ENCODE measurements at regions not wholly inside any gene's neighbourhood (a gene's known extent, or its start where the extent isn't known, plus 50 kb on each side); places are given as distances from the start of the nearest gene placed in this dataset.

- no peaks in the 10 kb centered on the region for H3K36me3 ChIP-seq (ENCODE audit: control insufficient read depth, insufficient read depth, low read length)
- no peak for DNase-seq (ENCODE audit: low read depth)
- H3K4me3 ChIP-seq (ENCODE audit: low read depth, low read length): no peak overlapping the region
- TF ChIP-seq, protein P1, sequence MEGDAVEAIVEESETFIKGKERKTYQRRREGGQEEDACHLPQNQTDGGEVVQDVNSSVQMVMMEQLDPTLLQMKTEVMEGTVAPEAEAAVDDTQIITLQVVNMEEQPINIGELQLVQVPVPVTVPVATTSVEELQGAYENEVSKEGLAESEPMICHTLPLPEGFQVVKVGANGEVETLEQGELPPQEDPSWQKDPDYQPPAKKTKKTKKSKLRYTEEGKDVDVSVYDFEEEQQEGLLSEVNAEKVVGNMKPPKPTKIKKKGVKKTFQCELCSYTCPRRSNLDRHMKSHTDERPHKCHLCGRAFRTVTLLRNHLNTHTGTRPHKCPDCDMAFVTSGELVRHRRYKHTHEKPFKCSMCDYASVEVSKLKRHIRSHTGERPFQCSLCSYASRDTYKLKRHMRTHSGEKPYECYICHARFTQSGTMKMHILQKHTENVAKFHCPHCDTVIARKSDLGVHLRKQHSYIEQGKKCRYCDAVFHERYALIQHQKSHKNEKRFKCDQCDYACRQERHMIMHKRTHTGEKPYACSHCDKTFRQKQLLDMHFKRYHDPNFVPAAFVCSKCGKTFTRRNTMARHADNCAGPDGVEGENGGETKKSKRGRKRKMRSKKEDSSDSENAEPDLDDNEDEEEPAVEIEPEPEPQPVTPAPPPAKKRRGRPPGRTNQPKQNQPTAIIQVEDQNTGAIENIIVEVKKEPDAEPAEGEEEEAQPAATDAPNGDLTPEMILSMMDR (IDR thresholded peaks at IDR 0.05; ENCODE audit: insufficient read depth, low read length, poor library complexity, severe bottlenecking): no peak
- no peaks in the 10 kb centered on the region for H3K27me3 ChIP-seq (ENCODE audit: control insufficient read depth, insufficient read depth, low read length)
Observed at GRCh38 chr1:177385760-177386698, 215.3 kb downstream of the BRINP2 start.

GRCh38 chr1:177384461-177384860 lies 213.7 kb downstream of the BRINP2 start:
- H3K27me3 ChIP-seq (ENCODE audit: control insufficient read depth, insufficient read depth, low read length): no peaks in the 10 kb centered on the region
- TF ChIP-seq, protein P1 (IDR thresholded peaks at IDR 0.05; ENCODE audit: insufficient read depth, low read length, poor library complexity, severe bottlenecking): no peak
- no peak for DNase-seq (ENCODE audit: low read depth)
- no peak overlapping the region for H3K4me3 ChIP-seq (ENCODE audit: low read depth, low read length)
- H3K36me3 ChIP-seq (ENCODE audit: control insufficient read depth, insufficient read depth, low read length): no peaks in the 10 kb centered on the region

DNA sequence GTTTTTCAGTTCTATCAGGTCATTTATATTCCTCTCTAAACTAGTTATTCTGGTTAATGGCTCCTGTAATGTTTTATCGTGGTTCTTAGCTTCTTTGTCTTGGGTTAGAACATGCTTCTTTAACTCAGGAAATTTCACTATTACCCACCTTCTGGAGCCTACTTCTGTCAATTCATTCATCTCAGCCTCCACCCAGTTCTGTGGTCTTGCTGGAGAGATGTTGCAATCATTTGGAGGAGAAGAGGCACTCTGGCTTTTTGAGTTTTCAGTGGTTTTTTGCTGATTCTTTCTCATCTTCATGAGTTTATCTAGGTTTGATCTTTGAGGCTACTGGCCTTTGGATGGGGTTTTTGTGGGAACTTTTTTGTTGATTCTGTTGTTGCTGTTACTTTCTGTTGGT lies 213.0 kb downstream of the BRINP2 start:
- Histone ChIP-seq H3K27me3 (ENCODE audit: control insufficient read depth, insufficient read depth, low read length) (no peaks in the 10 kb centered on the region), H3K36me3 (ENCODE audit: control insufficient read depth, insufficient read depth, low read length) (no peaks in the 10 kb centered on the region), H3K4me3 (ENCODE audit: low read depth, low read length) (no peak overlapping the region)
- DNase-seq (ENCODE audit: low read depth): no peak
- TF ChIP-seq, protein P1 (IDR thresholded peaks at IDR 0.05; ENCODE audit: insufficient read depth, low read length, poor library complexity, severe bottlenecking): no peak

DNA sequence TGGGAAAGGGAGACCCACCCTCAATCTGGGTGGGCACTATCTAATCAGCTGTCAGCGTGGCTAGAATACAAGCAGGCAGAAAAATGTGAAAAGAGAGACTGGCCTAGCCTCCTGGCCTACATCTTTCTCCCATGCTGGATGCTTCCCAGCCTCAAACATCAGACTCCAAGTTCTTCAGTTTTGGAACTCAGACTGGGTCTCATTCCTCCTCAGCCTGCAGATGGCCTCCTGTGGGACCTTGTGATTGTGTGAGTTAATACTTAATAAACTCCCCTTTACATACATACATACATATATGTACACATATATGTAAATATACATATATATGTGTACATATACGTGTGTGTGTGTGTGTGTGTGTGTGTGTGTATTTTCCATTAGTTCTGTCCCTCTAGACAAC lies 207.1 kb downstream of the BRINP2 start:
- H3K36me3 ChIP-seq (ENCODE audit: control insufficient read depth, insufficient read depth, low read length): no peaks in the 10 kb centered on the region
- TF ChIP-seq, protein P1 (IDR thresholded peaks at IDR 0.05; ENCODE audit: insufficient read depth, low read length, poor library complexity, severe bottlenecking): no peak
- no peak overlapping the region for H3K4me3 ChIP-seq (ENCODE audit: low read depth, low read length)
- no peaks in the 10 kb centered on the region for H3K27me3 ChIP-seq (ENCODE audit: control insufficient read depth, insufficient read depth, low read length)
- DNase-seq (ENCODE audit: low read depth): no peak

DNA sequence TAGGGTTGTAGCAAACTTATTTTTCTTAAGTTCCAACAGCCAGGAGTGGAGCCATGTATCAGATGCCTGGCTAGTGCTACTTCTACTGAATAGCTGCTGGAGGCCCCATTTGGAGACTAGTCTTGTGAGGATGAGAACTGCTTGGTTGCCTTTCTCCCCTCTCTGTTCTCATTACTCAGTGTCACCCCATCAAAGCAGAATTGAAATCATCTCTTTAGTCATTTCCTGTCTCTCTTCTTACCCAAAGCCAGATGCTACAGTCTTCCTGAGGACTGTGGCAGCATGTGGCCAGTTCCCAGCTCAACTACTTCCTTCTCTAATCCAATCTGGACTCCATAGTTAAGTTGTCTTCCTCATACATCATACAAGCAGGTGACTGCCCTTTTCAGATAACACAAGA lies 197.5 kb downstream of the BRINP2 start:
- Histone ChIP-seq H3K4me3 (ENCODE audit: low read depth, low read length) (no peak overlapping the region), H3K27me3 (ENCODE audit: control insufficient read depth, insufficient read depth, low read length) (no peaks in the 10 kb centered on the region), H3K36me3 (ENCODE audit: control insufficient read depth, insufficient read depth, low read length) (no peaks in the 10 kb centered on the region)
- no peak for DNase-seq (ENCODE audit: low read depth)
- TF ChIP-seq, protein P1 (IDR thresholded peaks at IDR 0.05; ENCODE audit: insufficient read depth, low read length, poor library complexity, severe bottlenecking): no peak

All from kidney epithelial cell (primary cell).